ENCODE measurements at regions not wholly inside any gene's neighbourhood (a gene's known extent, or its start where the extent isn't known, plus 50 kb on each side); places are given as distances from the start of the nearest gene placed in this dataset.

DNA sequence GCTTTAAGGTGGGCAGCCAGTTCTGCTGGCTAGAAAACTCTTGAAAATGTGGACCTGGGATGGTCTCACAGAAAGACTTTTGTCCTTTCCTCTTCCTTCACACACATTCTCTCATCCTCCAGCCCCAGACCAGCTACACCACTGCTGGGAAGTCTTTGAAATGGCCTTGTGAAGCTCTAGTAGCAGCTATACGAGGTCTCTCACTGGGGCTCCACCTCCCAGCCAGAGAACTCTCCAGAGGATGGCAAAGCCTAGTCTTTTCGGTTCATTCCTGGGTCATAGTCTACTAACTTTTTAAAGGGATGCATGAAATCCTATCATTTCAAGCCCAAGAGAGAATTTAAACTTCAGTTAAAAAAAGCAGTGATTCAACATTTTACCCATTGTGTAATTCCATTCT is 133.9 kb upstream of the ERCC6L2 start:
- no peak for TF ChIP-seq SRF (IDR thresholded peaks at IDR 0.05; ENCODE audit: low read depth)
- no peak for TF ChIP-seq CTCF (IDR thresholded peaks at IDR 0.05 in 2 of 3, conservative IDR thresholded peaks at IDR 0.05 in 1 of 3; ENCODE audit: borderline replicate concordance in 1 of 3, insufficient read depth in 1 of 3, low read depth in 2 of 3, low read length in 2 of 3)
- TF ChIP-seq POLR2A (IDR thresholded peaks at IDR 0.05; ENCODE audit: borderline replicate concordance, extremely low read depth, insufficient read depth, insufficient read length): no peak
- TF ChIP-seq ZBTB33 (IDR thresholded peaks at IDR 0.05; ENCODE audit: extremely low read depth, insufficient replicate concordance, low read length): no peak
- TF ChIP-seq EGR1 (IDR thresholded peaks at IDR 0.05; ENCODE audit: low read depth): no peak
- no peak for TF ChIP-seq EZH2phosphoT487 (IDR thresholded peaks at IDR 0.05; ENCODE audit: borderline replicate concordance)
- no peak for TF ChIP-seq EZH2 (IDR thresholded peaks at IDR 0.05)
- no peak for TF ChIP-seq MAX (IDR thresholded peaks at IDR 0.05)
- no peak for TF ChIP-seq SIN3A (IDR thresholded peaks at IDR 0.05; ENCODE audit: low read depth)
- no peak for TF ChIP-seq CEBPB (IDR thresholded peaks at IDR 0.05; ENCODE audit: low read depth)
- no peak for TF ChIP-seq SP1 (IDR thresholded peaks at IDR 0.05; ENCODE audit: low read depth)
- TF ChIP-seq FOSL1 (IDR thresholded peaks at IDR 0.05; ENCODE audit: low read depth): no peak
- TF ChIP-seq REST (IDR thresholded peaks at IDR 0.05; ENCODE audit: low read depth): no peak
- no peak for TF ChIP-seq RAD21 (IDR thresholded peaks at IDR 0.05; ENCODE audit: low read depth)
